Hematopoietic multipotent progenitor cell treated with erythropoietin and hydrocortisone succinate and interleukin-3 and kit ligand, for 6 days (in vitro differentiated cells): ENCODE measurements at regions not wholly inside any gene's neighbourhood (a gene's known extent, or its start where the extent isn't known, plus 50 kb on each side); places are given as distances from the start of the nearest gene placed in this dataset.
"Not testable (repeated sequence)": the region's sequence is repeated elsewhere in the genome, so short reads cannot be mapped to it uniquely, and the experiment has no call there.

ENCODE experiments used
- DNase-seq: peaks from one replicate; pipeline ENCODE4 v3.0.0-alpha.2; 2015

- DNase-seq, result no peak
These were observed 59.6 kb downstream of the RNF187 start for GRCh38 chr1:228546541-228547463.

- no peak for DNase-seq
These were observed 60.2 kb downstream of the RNF187 start for GRCh38 chr1:228547464-228547792.

- DNase-seq, result no peak
These were observed 61.6 kb downstream of the RNF187 start for GRCh38 chr1:228548788-228549187.

GRCh38 chr1:228552596-228553176, 65.5 kb downstream of the RNF187 start:
- no peak for DNase-seq

GRCh38 chr1:228554107-228554506, 66.9 kb downstream of the RNF187 start:
- no peak for DNase-seq

- DNase-seq, result peak; percentile 1
These were observed 68.2 kb downstream of the RNF187 start for GRCh38 chr1:228555074-228555994.

GRCh38 chr1:228556634-228557430, 69.7 kb downstream of the RNF187 start:
- not testable (repeated sequence) for DNase-seq
